ENCODE measurements at regions not wholly inside any gene's neighbourhood (a gene's known extent, or its start where the extent isn't known, plus 50 kb on each side); places are given as distances from the start of the nearest gene placed in this dataset.

DNA sequence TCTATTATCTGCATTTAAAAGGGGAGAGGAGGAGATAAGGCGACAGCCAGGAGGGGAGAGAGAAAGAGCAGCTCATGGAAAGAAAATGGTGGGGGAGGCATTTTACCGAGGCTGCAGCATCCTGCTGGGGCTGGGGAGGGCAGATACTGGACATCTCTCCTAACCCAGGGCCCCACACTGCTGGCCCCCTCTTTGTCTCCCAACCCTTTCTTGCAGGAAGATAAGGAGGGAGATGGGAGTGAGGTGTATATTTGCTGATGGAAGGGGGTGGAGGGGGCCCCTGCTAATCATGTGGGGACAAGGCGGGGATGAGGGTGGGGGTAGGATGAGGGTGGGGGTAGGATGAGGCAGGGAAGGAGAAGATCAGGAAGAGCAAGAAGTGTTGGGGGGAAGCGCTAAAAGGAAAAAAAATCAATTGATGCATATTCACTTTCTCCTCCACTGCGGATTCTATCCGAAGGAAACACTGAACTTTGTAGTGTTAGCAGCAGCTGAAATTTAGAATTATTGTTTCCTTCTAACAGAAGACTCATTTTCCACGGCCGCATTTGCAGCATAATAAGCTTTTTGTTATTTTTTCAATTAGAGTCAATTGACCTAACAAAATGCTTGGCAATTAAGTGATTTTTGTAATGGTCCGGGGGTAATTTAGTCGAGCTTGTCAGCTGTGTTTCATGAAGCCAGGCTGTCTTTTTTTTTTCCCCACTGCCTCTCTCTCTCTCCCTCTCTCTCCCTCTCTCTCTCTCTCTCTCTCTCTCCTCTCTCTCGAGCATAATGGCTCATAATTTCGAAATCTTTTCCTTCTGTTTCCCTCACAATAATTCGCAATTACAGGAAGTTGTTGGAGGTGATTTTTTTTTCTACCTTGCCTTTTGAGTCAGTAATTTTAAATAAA, 1134.6 kb downstream of the BCL11B start:
- no peak for DNase-seq (ENCODE audit: low read depth)
- TF ChIP-seq, protein P1, sequence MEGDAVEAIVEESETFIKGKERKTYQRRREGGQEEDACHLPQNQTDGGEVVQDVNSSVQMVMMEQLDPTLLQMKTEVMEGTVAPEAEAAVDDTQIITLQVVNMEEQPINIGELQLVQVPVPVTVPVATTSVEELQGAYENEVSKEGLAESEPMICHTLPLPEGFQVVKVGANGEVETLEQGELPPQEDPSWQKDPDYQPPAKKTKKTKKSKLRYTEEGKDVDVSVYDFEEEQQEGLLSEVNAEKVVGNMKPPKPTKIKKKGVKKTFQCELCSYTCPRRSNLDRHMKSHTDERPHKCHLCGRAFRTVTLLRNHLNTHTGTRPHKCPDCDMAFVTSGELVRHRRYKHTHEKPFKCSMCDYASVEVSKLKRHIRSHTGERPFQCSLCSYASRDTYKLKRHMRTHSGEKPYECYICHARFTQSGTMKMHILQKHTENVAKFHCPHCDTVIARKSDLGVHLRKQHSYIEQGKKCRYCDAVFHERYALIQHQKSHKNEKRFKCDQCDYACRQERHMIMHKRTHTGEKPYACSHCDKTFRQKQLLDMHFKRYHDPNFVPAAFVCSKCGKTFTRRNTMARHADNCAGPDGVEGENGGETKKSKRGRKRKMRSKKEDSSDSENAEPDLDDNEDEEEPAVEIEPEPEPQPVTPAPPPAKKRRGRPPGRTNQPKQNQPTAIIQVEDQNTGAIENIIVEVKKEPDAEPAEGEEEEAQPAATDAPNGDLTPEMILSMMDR (IDR thresholded peaks at IDR 0.05; ENCODE audit: control insufficient read depth, insufficient read depth, low read depth, low read length, missing control alignments), result no peak
- H3K4me3 ChIP-seq (ENCODE audit: control insufficient read depth, low read depth, low read length), result no peak overlapping the region

DNA sequence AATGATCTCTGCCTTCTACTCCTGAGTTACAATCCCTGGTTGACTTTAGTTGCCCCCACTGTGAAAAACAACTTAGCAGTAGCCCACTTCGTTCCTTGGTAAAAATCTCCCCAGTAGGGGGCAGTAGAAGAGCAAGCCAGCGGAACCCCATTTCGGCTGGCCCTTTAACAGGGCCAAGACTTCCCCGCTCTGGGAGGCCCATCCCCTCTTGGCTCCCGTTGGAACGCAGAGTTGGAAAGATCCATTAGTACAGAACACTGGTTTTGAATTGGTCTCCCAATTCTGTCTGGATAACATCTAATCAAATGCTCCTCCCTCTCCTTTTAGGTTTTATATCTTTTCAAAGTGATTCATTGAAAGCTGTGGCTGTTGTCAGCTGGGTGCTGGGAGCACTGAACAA, 1133.3 kb downstream of the BCL11B start:
- no peak for DNase-seq (ENCODE audit: low read depth)
- H3K4me3 ChIP-seq (ENCODE audit: control insufficient read depth, low read depth, low read length), result no peak overlapping the region
- TF ChIP-seq, protein P1 (IDR thresholded peaks at IDR 0.05; ENCODE audit: control insufficient read depth, insufficient read depth, low read depth, low read length, missing control alignments), result peak; percentile 3

DNA sequence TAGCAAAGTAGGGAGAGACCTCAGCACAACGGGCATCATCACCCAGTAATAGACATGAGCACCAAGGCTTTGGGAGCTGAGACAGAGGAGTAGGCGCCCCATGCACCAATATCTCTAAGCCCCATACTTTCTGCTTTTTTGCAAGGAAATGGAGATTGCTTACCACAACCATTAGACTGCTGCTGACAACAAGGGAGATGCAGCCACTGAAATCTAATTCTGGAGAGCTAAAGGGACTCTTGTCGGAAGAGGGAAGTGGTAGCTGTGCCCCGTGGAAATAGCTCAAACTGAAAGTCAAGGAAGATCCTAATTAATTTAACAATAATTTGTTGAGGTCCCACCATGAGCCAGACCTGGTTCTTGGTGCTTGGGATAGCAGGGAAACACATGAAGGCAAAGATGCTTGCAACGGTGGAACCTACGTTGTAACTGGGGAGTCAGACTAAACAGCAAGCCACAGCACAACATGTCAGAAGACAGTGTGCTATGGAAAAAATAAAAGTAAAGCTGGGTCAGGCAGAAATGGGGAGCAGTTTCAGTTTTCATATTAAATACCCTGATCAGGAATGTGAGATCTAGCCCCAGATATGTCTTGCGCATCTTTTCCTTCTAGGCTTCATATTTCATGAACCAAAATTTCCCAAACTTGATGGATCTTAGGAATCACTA, 1131.0 kb downstream of the BCL11B start:
- H3K4me3 ChIP-seq (ENCODE audit: control insufficient read depth, low read depth, low read length), result no peak overlapping the region
- TF ChIP-seq, protein P1 (IDR thresholded peaks at IDR 0.05; ENCODE audit: control insufficient read depth, insufficient read depth, low read depth, low read length, missing control alignments), result no peak
- no peak for DNase-seq (ENCODE audit: low read depth)

DNA sequence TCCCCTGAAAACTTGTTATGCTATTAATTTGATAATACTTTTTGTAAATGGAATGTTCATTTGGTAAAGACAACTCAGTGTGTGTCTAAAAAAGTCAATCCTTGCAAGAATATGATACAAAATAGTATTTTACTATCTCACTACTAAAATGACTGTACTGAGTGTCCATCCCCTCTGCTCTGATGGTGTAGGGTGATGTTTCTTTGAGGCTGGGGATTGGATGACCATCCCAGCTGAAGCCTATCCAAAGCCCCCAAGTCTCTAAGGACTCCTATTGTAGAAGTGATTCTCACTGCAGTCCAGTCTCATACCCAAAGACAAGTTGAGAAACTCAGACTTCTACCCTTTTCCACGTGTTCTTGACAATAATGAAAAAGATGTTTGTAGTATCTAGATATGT, 1128.4 kb downstream of the BCL11B start:
- H3K4me3 ChIP-seq (ENCODE audit: control insufficient read depth, low read depth, low read length), result no peak overlapping the region
- no peak for DNase-seq (ENCODE audit: low read depth)
- TF ChIP-seq, protein P1 (IDR thresholded peaks at IDR 0.05; ENCODE audit: control insufficient read depth, insufficient read depth, low read depth, low read length, missing control alignments), result no peak

DNA sequence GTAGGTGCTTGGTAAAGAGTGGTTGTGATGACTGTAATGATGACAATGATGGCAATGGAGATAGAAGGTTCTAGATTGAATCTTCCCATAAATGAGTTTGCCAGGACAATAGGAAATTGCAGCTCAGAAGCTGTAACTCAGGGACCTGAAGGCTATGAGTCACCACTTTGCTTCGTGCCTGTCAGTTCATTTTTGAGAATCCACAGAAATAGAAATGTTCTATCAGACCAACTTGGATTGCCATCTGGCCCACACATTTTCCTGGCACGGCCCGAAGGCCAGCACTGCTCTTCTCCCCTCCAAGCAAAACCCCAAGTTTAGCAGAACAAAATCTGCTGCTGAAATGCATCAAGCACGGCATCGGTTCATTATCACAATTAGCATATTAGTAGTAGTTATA, 1127.0 kb downstream of the BCL11B start:
- TF ChIP-seq, protein P1 (IDR thresholded peaks at IDR 0.05; ENCODE audit: control insufficient read depth, insufficient read depth, low read depth, low read length, missing control alignments), result no peak
- DNase-seq (ENCODE audit: low read depth), result no peak
- H3K4me3 ChIP-seq (ENCODE audit: control insufficient read depth, low read depth, low read length), result no peak overlapping the region

DNA sequence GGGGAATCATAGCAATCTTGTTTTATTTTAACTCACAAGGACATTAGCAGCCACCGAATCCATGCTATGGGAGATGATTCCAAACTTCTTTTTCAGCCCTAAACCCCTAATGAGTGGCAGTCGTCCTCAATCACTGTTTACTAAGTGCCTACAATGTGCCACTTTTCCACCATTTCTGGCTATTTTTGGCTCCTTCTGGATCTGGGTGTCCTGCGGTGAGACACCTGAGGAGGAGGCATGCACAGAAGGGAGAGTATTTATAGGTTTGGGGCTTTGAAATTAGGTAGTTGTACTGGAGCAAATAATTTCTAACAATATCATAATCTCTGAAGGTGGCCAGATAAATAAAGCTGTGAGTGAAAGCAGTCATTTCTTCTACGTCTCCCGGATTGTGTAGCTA, 1125.6 kb downstream of the BCL11B start:
- no peak overlapping the region for H3K4me3 ChIP-seq (ENCODE audit: control insufficient read depth, low read depth, low read length)
- TF ChIP-seq, protein P1 (IDR thresholded peaks at IDR 0.05; ENCODE audit: control insufficient read depth, insufficient read depth, low read depth, low read length, missing control alignments), result no peak

More for the DNA sequence above, 1125.6 kb downstream of the BCL11B start:
- no peak for DNase-seq (ENCODE audit: low read depth)

Measured in AG09309 (cell line).